Rectal smooth muscle tissue (tissue), 1 donor: ENCODE measurements at regions not wholly inside any gene's neighbourhood (a gene's known extent, or its start where the extent isn't known, plus 50 kb on each side); places are given as distances from the start of the nearest gene placed in this dataset.

Source experiments
- H3K27ac ChIP-seq: one replicate; pipeline ENCODE4 v1.7.0; 2013; ENCODE audit warnings: low read depth, low read length, inconsistent platforms
- H3K27me3 ChIP-seq: one replicate; pipeline ENCODE4 v1.7.0; 2013; ENCODE audit warnings: low read length; ENCODE audit not compliant: control insufficient read depth, insufficient read depth
- H3K36me3 ChIP-seq: one replicate; pipeline ENCODE4 v1.7.0; 2013; ENCODE audit warnings: low read length; ENCODE audit not compliant: control insufficient read depth, insufficient read depth
- H3K4me1 ChIP-seq: one replicate; pipeline ENCODE4 v1.7.0; 2013; ENCODE audit warnings: low read length; ENCODE audit not compliant: control insufficient read depth, insufficient read depth
- H3K4me3 ChIP-seq: one replicate; pipeline ENCODE4 v1.7.0; 2013; ENCODE audit warnings: low read length
- H3K9ac ChIP-seq: one replicate; pipeline ENCODE4 v1.7.0; 2013; ENCODE audit warnings: low read length

DNA sequence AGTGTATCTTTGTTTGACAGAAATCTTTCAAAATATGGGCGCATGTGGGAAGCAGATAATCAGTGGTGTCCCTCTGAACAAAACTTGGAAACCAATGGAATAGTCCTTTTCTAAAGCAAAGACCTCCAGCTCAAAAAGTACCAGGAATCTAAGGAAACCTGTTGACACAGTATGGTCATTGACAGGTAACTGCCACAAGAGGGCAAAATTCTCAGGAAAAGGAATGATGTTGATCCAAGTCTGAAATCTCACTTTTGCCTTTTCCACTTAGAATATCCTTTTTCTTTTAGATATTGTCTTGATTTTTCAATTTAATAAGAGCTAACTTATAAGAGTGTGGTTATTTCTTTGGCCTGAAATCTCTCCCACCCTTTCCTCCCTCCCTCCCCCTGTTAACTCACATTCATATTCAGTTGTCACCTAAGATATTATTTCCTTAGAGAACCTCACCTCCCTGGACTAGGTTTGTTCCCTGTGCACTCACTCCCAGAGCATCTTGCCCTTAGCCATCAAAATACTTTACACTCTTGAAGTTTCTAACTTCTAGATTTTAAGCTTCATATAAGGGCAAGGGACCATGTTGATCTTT, 59.0 kb upstream of the BARX1 start:
- Histone ChIP-seq H3K9ac (no peak overlapping the region), H3K4me1 (peaks cover 5% of the 10 kb centered on the region), H3K27ac (no peak overlapping the region), H3K4me3 (no peak overlapping the region), H3K27me3 (no peaks in the 10 kb centered on the region), H3K36me3 (no peaks in the 10 kb centered on the region)

DNA sequence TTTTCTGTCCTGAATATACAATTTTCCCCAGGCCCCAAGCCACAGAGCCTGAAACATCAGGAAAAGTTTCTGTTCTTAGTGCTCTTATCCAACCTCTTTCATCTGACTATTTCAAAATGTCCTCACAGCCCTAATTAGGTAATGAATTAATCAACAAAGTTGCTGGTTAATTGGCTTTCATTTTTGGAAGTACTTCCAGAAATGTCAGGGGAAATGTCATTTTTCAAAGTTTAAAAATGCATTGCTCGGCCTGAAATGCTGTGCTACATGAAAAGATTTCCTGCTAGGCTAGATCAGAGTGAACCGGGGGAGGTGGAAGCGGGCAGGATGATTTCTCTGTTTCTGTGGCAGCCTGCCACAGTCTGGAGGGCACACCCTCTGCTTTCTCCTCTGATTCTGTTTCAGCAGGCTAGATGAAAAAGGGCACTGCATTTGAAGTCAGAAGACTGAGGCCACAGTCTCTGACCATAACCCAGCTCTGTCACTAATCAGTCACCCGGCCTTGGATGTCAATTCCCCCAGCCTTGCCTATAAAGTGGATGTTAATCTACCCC, 55.9 kb upstream of the BARX1 start:
- Histone ChIP-seq H3K27me3 (no peaks in the 10 kb centered on the region), H3K9ac (no peak overlapping the region), H3K4me3 (no peak overlapping the region), H3K4me1 (no peaks in the 10 kb centered on the region), H3K36me3 (no peaks in the 10 kb centered on the region), H3K27ac (no peak overlapping the region)

DNA sequence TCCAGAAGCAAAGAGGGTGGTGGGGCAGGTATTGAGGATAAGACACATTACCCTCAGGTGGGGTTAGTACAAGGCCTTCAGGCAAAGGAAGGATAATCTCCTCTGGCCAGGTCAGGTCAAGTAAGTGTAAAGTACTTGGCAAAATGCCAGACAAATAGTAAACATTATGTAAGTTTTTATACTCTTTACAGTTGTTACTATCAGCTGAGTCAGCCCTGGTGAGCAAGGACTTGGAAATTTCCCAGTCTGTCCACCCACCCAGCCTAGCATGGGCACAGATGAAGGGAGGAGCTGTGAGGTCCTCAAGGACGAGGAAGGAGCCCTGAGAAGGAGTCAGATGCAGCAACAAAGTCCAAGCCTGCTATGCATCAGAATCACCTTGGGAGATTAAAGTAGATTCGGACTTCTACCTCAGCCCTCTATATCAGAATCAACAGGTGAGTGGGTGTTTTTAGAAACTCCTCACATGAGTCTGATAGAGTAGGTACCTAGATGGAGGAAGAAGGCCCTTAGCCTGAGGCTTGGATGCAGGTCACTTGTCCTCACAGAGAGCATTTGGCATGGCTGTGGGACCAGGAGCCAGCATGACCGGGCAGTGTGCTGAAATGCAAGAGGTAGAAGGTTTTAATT, 50.2 kb upstream of the BARX1 start:
- no peak overlapping the region for H3K27ac ChIP-seq
- no peaks in the 10 kb centered on the region for H3K4me1 ChIP-seq
- no peak overlapping the region for H3K4me3 ChIP-seq
- no peaks in the 10 kb centered on the region for H3K27me3 ChIP-seq
- H3K9ac ChIP-seq: no peak overlapping the region
- no peaks in the 10 kb centered on the region for H3K36me3 ChIP-seq
